Astrocyte of the cerebellum (primary cell): ENCODE measurements at regions not wholly inside any gene's neighbourhood (a gene's known extent, or its start where the extent isn't known, plus 50 kb on each side); places are given as distances from the start of the nearest gene placed in this dataset.

ENCODE experiments used
- DNase-seq: peaks from one replicate; pipeline ENCODE4 v3.0.0-alpha.2; 2011; ENCODE audit warnings: low read depth
- H3K4me3 ChIP-seq: 2 replicates; pipeline ENCODE4 v1.5.1; 2011; ENCODE audit warnings: mild to moderate bottlenecking, low read depth, low read length, moderate library complexity
- CTCF ChIP-seq: IDR thresholded peaks from 2 replicates; pipeline ENCODE4 v1.5.1; 2012; ENCODE audit warnings: low read length, low read depth, moderate library complexity, mild to moderate bottlenecking; ENCODE audit errors: missing control alignments
- in situ Hi-C: cut with HindIII; loops from 2 replicates; pipeline ENCODE4 v1.10.0; 2017; ENCODE audit warnings: low sequenced_read_pairs

- no peak for DNase-seq
- no peak for TF ChIP-seq CTCF
- in situ Hi-C loops = no loop called here
- no peak overlapping the region for H3K4me3 ChIP-seq
Observed at GRCh38 chr4:38590046-38590445, 74.0 kb upstream of the KLF3 start.

DNA sequence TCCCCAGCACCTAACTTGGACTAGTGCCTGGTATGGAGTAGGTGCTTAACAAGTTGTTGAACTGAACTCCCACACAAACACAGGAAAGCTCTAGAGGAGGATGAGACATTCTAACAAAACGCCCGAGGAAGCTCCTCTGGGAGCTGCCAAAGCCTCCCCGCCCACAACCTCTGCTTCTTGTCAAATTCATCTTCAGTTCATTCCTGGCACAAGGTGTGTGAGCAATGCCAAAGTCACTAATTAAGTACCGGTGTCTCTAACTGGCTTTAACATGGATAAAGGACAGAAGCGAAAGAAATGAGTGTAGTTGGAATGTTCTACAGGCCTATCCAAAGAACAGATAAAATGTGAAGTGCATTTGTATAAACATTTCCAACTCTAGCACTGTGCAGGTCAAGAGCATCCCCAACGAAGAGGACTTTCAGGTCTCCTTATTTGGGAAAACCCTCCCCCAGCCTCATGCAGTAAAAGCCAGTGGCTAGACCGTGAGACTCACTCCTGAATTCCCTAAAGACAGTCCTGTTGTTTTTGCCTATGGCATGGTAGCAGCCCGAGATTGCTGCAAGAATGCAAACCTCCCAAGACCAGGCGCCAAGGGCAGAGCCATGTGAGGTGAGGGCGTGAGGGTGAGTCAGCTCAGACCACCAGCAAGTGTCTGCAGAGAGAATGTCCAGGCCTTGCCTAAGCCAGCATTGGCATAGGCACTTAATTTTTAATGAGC is 72.2 kb upstream of the KLF3 start:
- in situ Hi-C loops = no loop called here
- DNase-seq = no peak
- no peak overlapping the region for H3K4me3 ChIP-seq
- TF ChIP-seq CTCF = no peak

GRCh38 chr4:38598489-38598888 is 65.5 kb upstream of the KLF3 start:
- DNase-seq = no peak
- no peak overlapping the region for H3K4me3 ChIP-seq
- in situ Hi-C loops = no loop called here
- TF ChIP-seq CTCF = no peak

- in situ Hi-C loops = no loop called here
- DNase-seq = no peak
- no peak overlapping the region for H3K4me3 ChIP-seq
- TF ChIP-seq CTCF = no peak
Observed at GRCh38 chr4:38600575-38600974, 63.4 kb upstream of the KLF3 start.

- no peak overlapping the region for H3K4me3 ChIP-seq
- no peak for TF ChIP-seq CTCF
- peak; percentile 8 for DNase-seq
- in situ Hi-C loops = no loop called here
Observed at GRCh38 chr4:38601244-38601915, 62.6 kb upstream of the KLF3 start.

GRCh38 chr4:38601916-38602291 is 62.1 kb upstream of the KLF3 start:
- TF ChIP-seq CTCF = no peak

More at GRCh38 chr4:38601916-38602291, 62.1 kb upstream of the KLF3 start:
- H3K4me3 ChIP-seq = no peak overlapping the region
- DNase-seq = no peak
- in situ Hi-C loops = no loop called here
